GM23338 (cell line): ENCODE measurements at regions not wholly inside any gene's neighbourhood (a gene's known extent, or its start where the extent isn't known, plus 50 kb on each side); places are given as distances from the start of the nearest gene placed in this dataset.

Experiments
- ATAC-seq: fragments of 200-7000 bp; cut with Tn5 transposase; 3 replicates; pipeline ENCODE4 v1.9.1; 2020
- DNase-seq: peaks from one replicate; pipeline ENCODE4 v3.0.0-alpha.2; 2015; ENCODE audit warnings: low spot score
- H2AFZ ChIP-seq: fragments of 200-600 bp; sonication (generic); 2 replicates; pipeline ENCODE4 v1.8.0; 2016; ENCODE audit warnings: antibody characterized with exemption, mild to moderate bottlenecking, moderate library complexity
- H3F3A ChIP-seq: fragments of 200-600 bp; sonication (generic); replicated peaks from 2 replicates; pipeline ENCODE4 v1.8.0; 2017; ENCODE audit warnings: antibody characterized with exemption, mixed run types, low read depth
- H3K27ac ChIP-seq: fragments of 200-600 bp; sonication (generic); 2 replicates; pipeline ENCODE4 v1.6.1; 2016; ENCODE audit warnings: low read depth
- H3K27me3 ChIP-seq: fragments of 200-600 bp; sonication (generic); 2 replicates; pipeline ENCODE4 v1.8.0; 2016; ENCODE audit warnings: mild to moderate bottlenecking, mixed run types, moderate library complexity; ENCODE audit not compliant: insufficient read depth
- H3K36me3 ChIP-seq: fragments of 200-600 bp; sonication (generic); 2 replicates; pipeline ENCODE4 v1.8.0; 2016; ENCODE audit warnings: mild to moderate bottlenecking; ENCODE audit not compliant: insufficient read depth
- H3K4me1 ChIP-seq: fragments of 200-600 bp; sonication (generic); 2 replicates; pipeline ENCODE4 v1.8.0; 2016; ENCODE audit warnings: mild to moderate bottlenecking, moderate library complexity; ENCODE audit not compliant: insufficient read depth
- H3K4me2 ChIP-seq: fragments of 200-600 bp; sonication (generic); 2 replicates; pipeline ENCODE4 v1.7.1; 2017; ENCODE audit warnings: mixed run types
- H3K4me3 ChIP-seq: fragments of 200-600 bp; sonication (generic); 2 replicates; pipeline ENCODE4 v1.6.1; 2016; ENCODE audit warnings: mixed run types
- H3K79me2 ChIP-seq: fragments of 200-600 bp; sonication (generic); replicated peaks from 2 replicates; pipeline ENCODE4 v1.8.0; 2017; ENCODE audit warnings: mild to moderate bottlenecking; ENCODE audit not compliant: insufficient read depth
- H3K9me2 ChIP-seq: fragments of 200-600 bp; sonication (generic); 2 replicates; pipeline ENCODE4 v1.8.0; 2017; ENCODE audit not compliant: insufficient read depth
- H4K20me1 ChIP-seq: fragments of 200-600 bp; sonication (generic); replicated peaks from 2 replicates; pipeline ENCODE4 v1.8.0; 2017; ENCODE audit warnings: mild to moderate bottlenecking; ENCODE audit not compliant: insufficient read depth
- H3K27ac Mint-ChIP-seq: 2 replicates; pipeline ENCODE4 v1.8.0; 2020; ENCODE audit warnings: inconsistent platforms, mild to moderate bottlenecking, moderate library complexity, mixed read lengths
- H3K27me3 Mint-ChIP-seq: 3 replicates; pipeline ENCODE4 v1.8.0; 2022; ENCODE audit warnings: low read depth, mild to moderate bottlenecking, moderate library complexity, mixed read lengths, inconsistent platforms; ENCODE audit not compliant: insufficient read depth, poor library complexity
- H3K36me3 Mint-ChIP-seq: 3 replicates; pipeline ENCODE4 v1.8.0; 2021; ENCODE audit warnings: low read depth, mild to moderate bottlenecking, inconsistent platforms, moderate library complexity, mixed read lengths
- H3K4me1 Mint-ChIP-seq: 3 replicates; pipeline ENCODE4 v1.8.0; 2020; ENCODE audit warnings: mild to moderate bottlenecking, inconsistent platforms, mixed read lengths
- H3K4me3 Mint-ChIP-seq: 3 replicates; pipeline ENCODE4 v1.8.0; 2021; ENCODE audit warnings: moderate library complexity, mild to moderate bottlenecking, inconsistent platforms, mixed read lengths
- H3K9me3 Mint-ChIP-seq: 3 replicates; pipeline ENCODE4 v1.8.0; 2020; ENCODE audit warnings: moderate library complexity, mild to moderate bottlenecking, inconsistent platforms, mixed read lengths
- CTCF ChIP-seq, 2 experiments: fragments of 200-600 bp in 1 of 2; sonication (generic) in 1 of 2; conservative IDR thresholded peaks; 2 replicates each; pipeline versions ENCODE4 v1.5.1 to v1.6.1; 2016 to 2017; ENCODE audit warnings: antibody characterized with exemption in 2 of 2, low read depth in 2 of 2, mild to moderate bottlenecking in 2 of 2, moderate library complexity in 1 of 2
- ETS1 ChIP-seq: IDR thresholded peaks from 2 replicates; pipeline ENCODE4 v1.6.1; 2016; ENCODE audit warnings: antibody characterized with exemption
- JUNB ChIP-seq: IDR thresholded peaks from one replicate; pipeline ENCODE4 v1.6.1; 2016; ENCODE audit warnings: antibody characterized with exemption; ENCODE audit not compliant: unreplicated experiment
- NANOG ChIP-seq: IDR thresholded peaks from 2 replicates; pipeline ENCODE4 v1.6.1; 2016; ENCODE audit warnings: antibody characterized with exemption, borderline replicate concordance
- REST ChIP-seq: IDR thresholded peaks from one replicate; pipeline ENCODE4 v1.6.1; 2018; ENCODE audit warnings: antibody characterized with exemption; ENCODE audit not compliant: unreplicated experiment
- STAT1 ChIP-seq: IDR thresholded peaks from one replicate; pipeline ENCODE4 v1.6.1; 2016; ENCODE audit warnings: antibody characterized with exemption; ENCODE audit not compliant: unreplicated experiment
- ZNF114 ChIP-seq: fragments of 250-450 bp; sonication (Bioruptor Pico); IDR thresholded peaks from 2 replicates; pipeline ENCODE4 v1.5.0; 2020; ENCODE audit warnings: mild to moderate bottlenecking, moderate library complexity
- TF ChIP-seq, protein P1 (sequence below): fragments of 250-450 bp; sonication (Bioruptor Pico); IDR thresholded peaks from 2 replicates; pipeline ENCODE4 v1.5.0; 2020; ENCODE audit warnings: mild to moderate bottlenecking, moderate library complexity

DNA sequence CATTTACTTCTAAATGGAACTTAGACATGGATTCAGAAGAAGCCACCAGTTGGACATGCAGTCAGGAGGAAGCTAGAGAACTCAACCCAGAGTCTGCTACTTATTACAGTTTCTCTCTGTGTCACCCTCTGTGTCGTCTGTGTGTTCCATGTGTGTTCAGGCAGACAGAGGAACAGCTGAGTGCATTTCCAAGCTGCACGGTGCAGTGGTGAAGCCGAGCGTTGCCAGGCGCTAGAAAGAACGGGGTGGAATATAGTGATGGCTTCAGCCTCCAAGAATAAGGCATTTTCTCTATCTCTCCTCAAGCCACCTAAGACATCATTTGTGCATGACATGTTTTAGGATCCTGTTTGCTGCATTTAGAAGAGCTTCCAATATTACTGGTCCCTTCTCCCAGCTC lies 101.1 kb upstream of the CCL2 start:
- Histone ChIP-seq H4K20me1 (no peaks in the 10 kb centered on the region), H3K4me3 (peak overlapping the region; percentile 74), H2AFZ (no peak overlapping the region), H3K27me3 (0 out of 2 replicates have a peak, but pooled peaks cover 3% of the 10 kb centered on the region), H3K79me2 (peaks cover 68% of the 10 kb centered on the region), H3K4me2 (peak overlapping the region; percentile 97), H3K9me2 (peaks cover 9% of the 10 kb centered on the region; the same call in 1 of the 2 replicates), H3K27ac (no peak overlapping the region), H3K36me3 (no peaks in the 10 kb centered on the region), H3K4me1 (peaks cover 51% of the 10 kb centered on the region), H3F3A (peaks cover 22% of the 10 kb centered on the region)
- peaks cover 16% of the 10 kb centered on the region for H3K36me3 Mint-ChIP-seq
- H3K27ac Mint-ChIP-seq: no peak overlapping the region
- ATAC-seq (no peak), DNase-seq (no peak)
- H3K4me3 Mint-ChIP-seq: peak overlapping the region; percentile 78; the same call in 2 of the 3 replicates
- TF ChIP-seq STAT1: no peak
- no peak for TF ChIP-seq JUNB
- TF ChIP-seq NANOG: no peak
- TF ChIP-seq, protein P1, sequence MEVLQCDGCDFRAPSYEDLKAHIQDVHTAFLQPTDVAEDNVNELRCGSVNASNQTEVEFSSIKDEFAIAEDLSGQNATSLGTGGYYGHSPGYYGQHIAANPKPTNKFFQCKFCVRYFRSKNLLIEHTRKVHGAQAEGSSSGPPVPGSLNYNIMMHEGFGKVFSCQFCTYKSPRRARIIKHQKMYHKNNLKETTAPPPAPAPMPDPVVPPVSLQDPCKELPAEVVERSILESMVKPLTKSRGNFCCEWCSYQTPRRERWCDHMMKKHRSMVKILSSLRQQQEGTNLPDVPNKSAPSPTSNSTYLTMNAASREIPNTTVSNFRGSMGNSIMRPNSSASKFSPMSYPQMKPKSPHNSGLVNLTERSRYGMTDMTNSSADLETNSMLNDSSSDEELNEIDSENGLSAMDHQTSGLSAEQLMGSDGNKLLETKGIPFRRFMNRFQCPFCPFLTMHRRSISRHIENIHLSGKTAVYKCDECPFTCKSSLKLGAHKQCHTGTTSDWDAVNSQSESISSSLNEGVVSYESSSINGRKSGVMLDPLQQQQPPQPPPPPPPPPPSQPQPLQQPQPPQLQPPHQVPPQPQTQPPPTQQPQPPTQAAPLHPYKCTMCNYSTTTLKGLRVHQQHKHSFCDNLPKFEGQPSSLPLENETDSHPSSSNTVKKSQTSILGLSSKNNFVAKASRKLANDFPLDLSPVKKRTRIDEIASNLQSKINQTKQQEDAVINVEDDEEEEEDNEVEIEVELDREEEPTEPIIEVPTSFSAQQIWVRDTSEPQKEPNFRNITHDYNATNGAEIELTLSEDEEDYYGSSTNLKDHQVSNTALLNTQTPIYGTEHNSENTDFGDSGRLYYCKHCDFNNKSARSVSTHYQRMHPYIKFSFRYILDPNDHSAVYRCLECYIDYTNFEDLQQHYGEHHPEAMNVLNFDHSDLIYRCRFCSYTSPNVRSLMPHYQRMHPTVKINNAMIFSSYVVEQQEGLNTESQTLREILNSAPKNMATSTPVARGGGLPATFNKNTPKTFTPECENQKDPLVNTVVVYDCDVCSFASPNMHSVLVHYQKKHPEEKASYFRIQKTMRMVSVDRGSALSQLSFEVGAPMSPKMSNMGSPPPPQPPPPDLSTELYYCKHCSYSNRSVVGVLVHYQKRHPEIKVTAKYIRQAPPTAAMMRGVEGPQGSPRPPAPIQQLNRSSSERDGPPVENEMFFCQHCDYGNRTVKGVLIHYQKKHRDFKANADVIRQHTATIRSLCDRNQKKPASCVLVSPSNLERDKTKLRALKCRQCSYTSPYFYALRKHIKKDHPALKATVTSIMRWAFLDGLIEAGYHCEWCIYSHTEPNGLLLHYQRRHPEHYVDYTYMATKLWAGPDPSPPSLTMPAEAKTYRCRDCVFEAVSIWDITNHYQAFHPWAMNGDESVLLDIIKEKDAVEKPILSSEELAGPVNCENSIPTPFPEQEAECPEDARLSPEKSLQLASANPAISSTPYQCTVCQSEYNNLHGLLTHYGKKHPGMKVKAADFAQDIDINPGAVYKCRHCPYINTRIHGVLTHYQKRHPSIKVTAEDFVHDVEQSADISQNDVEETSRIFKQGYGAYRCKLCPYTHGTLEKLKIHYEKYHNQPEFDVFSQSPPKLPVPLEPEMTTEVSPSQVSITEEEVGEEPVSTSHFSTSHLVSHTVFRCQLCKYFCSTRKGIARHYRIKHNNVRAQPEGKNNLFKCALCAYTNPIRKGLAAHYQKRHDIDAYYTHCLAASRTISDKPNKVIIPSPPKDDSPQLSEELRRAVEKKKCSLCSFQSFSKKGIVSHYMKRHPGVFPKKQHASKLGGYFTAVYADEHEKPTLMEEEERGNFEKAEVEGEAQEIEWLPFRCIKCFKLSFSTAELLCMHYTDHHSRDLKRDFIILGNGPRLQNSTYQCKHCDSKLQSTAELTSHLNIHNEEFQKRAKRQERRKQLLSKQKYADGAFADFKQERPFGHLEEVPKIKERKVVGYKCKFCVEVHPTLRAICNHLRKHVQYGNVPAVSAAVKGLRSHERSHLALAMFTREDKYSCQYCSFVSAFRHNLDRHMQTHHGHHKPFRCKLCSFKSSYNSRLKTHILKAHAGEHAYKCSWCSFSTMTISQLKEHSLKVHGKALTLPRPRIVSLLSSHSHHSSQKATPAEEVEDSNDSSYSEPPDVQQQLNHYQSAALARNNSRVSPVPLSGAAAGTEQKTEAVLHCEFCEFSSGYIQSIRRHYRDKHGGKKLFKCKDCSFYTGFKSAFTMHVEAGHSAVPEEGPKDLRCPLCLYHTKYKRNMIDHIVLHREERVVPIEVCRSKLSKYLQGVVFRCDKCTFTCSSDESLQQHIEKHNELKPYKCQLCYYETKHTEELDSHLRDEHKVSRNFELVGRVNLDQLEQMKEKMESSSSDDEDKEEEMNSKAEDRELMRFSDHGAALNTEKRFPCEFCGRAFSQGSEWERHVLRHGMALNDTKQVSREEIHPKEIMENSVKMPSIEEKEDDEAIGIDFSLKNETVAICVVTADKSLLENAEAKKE (CRISPR knock-in tag): no peak
- no peak for TF ChIP-seq ETS1
- no peak for TF ChIP-seq ZNF114 (CRISPR knock-in tag)
- TF ChIP-seq REST: no peak
- TF ChIP-seq CTCF (conservative IDR thresholded peaks at IDR 0.05; ENCODE audit: low read depth in 2 of 2): no peak
- H3K9me3 Mint-ChIP-seq: peaks cover 9% of the 10 kb centered on the region; the same call in 2 of the 3 replicates
- peaks cover 64% of the 10 kb centered on the region for H3K4me1 Mint-ChIP-seq
- H3K27me3 Mint-ChIP-seq: peaks cover 18% of the 10 kb centered on the region
